ENCODE measurements at regions not wholly inside any gene's neighbourhood (a gene's known extent, or its start where the extent isn't known, plus 50 kb on each side); places are given as distances from the start of the nearest gene placed in this dataset.

DNA sequence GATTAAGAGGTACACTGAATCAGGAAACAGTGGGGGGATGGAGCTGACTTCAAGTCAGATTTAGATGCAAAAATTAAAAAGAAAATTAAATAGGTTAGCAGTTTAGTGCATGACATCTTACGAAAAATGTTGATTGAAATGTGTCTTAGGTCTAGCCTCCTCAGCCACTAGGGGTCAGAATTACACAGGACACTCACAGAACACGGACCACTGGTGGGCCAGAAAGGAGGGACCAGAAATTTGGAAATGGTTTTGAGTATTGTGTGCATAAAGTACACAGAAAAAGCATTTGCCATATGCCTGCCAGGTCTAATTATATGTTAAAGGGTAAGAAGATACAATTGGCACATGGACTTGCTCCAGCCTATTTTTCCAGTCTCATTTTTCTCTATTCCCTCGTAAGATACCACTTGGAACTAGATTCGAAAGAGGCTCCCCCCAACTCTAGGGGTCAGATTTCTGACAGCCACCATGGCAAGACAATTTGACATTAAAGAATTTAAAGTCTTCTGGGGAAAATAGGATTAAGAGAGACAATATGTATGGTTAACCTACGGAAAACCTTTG lies 550.2 kb upstream of the SETBP1 start:
- TF ChIP-seq, protein P1, sequence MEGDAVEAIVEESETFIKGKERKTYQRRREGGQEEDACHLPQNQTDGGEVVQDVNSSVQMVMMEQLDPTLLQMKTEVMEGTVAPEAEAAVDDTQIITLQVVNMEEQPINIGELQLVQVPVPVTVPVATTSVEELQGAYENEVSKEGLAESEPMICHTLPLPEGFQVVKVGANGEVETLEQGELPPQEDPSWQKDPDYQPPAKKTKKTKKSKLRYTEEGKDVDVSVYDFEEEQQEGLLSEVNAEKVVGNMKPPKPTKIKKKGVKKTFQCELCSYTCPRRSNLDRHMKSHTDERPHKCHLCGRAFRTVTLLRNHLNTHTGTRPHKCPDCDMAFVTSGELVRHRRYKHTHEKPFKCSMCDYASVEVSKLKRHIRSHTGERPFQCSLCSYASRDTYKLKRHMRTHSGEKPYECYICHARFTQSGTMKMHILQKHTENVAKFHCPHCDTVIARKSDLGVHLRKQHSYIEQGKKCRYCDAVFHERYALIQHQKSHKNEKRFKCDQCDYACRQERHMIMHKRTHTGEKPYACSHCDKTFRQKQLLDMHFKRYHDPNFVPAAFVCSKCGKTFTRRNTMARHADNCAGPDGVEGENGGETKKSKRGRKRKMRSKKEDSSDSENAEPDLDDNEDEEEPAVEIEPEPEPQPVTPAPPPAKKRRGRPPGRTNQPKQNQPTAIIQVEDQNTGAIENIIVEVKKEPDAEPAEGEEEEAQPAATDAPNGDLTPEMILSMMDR (conservative IDR thresholded peaks at IDR 0.05) = peak; percentile 95
- Histone ChIP-seq H3K27me3 (ENCODE audit: control insufficient read depth, insufficient read depth, low read length, poor library complexity, severe bottlenecking) (no peaks in the 10 kb centered on the region), H3K9me3 (ENCODE audit: control insufficient read depth, low read length) (no peaks in the 10 kb centered on the region), H3K9ac (ENCODE audit: extremely low read depth, low read length, poor library complexity, severe bottlenecking) (no peak overlapping the region), H3K27ac (ENCODE audit: low read depth, low read length) (no peak overlapping the region), H3K4me3 (ENCODE audit: low read length) (no peak overlapping the region), H3K4me1 (ENCODE audit: control insufficient read depth, insufficient read depth, low read length) (no peaks in the 10 kb centered on the region), H3K36me3 (ENCODE audit: control insufficient read depth, insufficient read depth, low read length) (no peaks in the 10 kb centered on the region)
- Mint-ChIP-seq H3K36me3 (ENCODE audit: low read depth) (no peaks in the 10 kb centered on the region), H3K27me3 (ENCODE audit: insufficient read depth) (no peaks in the 10 kb centered on the region), H3K4me1 (no peaks in the 10 kb centered on the region), H3K4me3 (no peak overlapping the region), H3K27ac (no peak overlapping the region), H3K9me3 (no peaks in the 10 kb centered on the region)
- peak; percentile 72 for DNase-seq
- 20 to 67% methylated on average over 1 to 4 of the region's 5 CpGs for whole genome bisulfite sequencing, 2 experiments (ENCODE audit: insufficient coverage in 1 of 2, insufficient read length in 1 of 2)

DNA sequence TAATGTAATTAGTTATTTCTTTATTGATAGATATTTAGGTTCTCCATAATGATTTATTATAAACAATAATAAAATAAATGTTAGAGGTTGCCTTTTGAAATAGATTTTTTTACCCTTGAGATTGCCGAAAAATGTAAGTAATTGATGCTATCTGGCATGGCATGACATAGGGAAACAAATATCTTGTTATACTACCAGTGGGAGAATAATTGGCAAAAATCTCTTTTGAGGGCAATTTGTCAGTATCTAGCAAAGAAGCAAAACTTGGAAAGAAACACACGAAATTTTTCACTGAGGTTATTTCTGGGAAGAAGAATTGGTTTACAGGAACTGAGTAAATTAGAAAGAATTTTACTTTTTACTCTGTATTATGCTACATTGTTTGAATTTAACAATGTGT lies 547.2 kb upstream of the SETBP1 start:
- Histone ChIP-seq H3K9me3 (ENCODE audit: control insufficient read depth, low read length) (no peaks in the 10 kb centered on the region), H3K36me3 (ENCODE audit: control insufficient read depth, insufficient read depth, low read length) (no peaks in the 10 kb centered on the region), H3K4me1 (ENCODE audit: control insufficient read depth, insufficient read depth, low read length) (no peaks in the 10 kb centered on the region), H3K4me3 (ENCODE audit: low read length) (no peak overlapping the region), H3K9ac (ENCODE audit: extremely low read depth, low read length, poor library complexity, severe bottlenecking) (no peak overlapping the region), H3K27me3 (ENCODE audit: control insufficient read depth, insufficient read depth, low read length, poor library complexity, severe bottlenecking) (no peaks in the 10 kb centered on the region), H3K27ac (ENCODE audit: low read depth, low read length) (no peak overlapping the region)
- Mint-ChIP-seq H3K4me3 (no peak overlapping the region), H3K9me3 (no peaks in the 10 kb centered on the region), H3K27ac (no peak overlapping the region), H3K27me3 (ENCODE audit: insufficient read depth) (no peaks in the 10 kb centered on the region), H3K36me3 (ENCODE audit: low read depth) (no peaks in the 10 kb centered on the region), H3K4me1 (no peaks in the 10 kb centered on the region)
- DNase-seq = no peak
- 82 to 100% methylated on average over 1 to 2 of the region's 2 CpGs for WGBS, 2 experiments (ENCODE audit: insufficient coverage in 1 of 2, insufficient read length in 1 of 2)
- TF ChIP-seq, protein P1 (conservative IDR thresholded peaks at IDR 0.05) = no peak

DNA sequence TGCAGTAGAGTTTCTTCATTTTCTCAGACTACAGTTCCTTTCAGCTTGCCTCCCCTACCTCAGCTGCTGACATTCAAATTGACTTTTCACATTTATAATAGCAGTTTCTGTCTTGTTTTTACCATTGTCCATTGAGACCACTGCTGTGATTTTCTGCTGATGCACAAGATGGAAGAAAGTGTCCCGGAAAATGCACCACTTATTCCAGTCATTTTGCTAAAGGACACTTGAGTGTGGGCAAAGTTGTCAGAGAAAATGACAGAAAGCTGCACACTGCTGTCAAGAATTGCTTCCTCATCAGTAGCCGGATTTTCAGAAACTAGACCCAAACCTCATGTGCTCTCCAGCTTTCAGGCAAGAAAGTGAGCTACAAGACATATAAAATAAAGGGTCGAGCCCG lies 546.2 kb upstream of the SETBP1 start:
- TF ChIP-seq, protein P1 (conservative IDR thresholded peaks at IDR 0.05) = no peak
- Histone ChIP-seq H3K4me3 (ENCODE audit: low read length) (no peak overlapping the region), H3K9me3 (ENCODE audit: control insufficient read depth, low read length) (no peaks in the 10 kb centered on the region), H3K9ac (ENCODE audit: extremely low read depth, low read length, poor library complexity, severe bottlenecking) (no peak overlapping the region), H3K27me3 (ENCODE audit: control insufficient read depth, insufficient read depth, low read length, poor library complexity, severe bottlenecking) (no peaks in the 10 kb centered on the region), H3K36me3 (ENCODE audit: control insufficient read depth, insufficient read depth, low read length) (no peaks in the 10 kb centered on the region), H3K4me1 (ENCODE audit: control insufficient read depth, insufficient read depth, low read length) (no peaks in the 10 kb centered on the region), H3K27ac (ENCODE audit: low read depth, low read length) (no peak overlapping the region)
- WGBS, 2 experiments (ENCODE audit: insufficient coverage in 1 of 2, insufficient read length in 1 of 2) = 90 to 100% methylated on average over 2 to 4 of the region's 4 CpGs
- Mint-ChIP-seq H3K27me3 (ENCODE audit: insufficient read depth) (no peaks in the 10 kb centered on the region), H3K27ac (no peak overlapping the region), H3K36me3 (ENCODE audit: low read depth) (no peaks in the 10 kb centered on the region), H3K4me3 (no peak overlapping the region), H3K9me3 (no peaks in the 10 kb centered on the region), H3K4me1 (no peaks in the 10 kb centered on the region)
- no peak for DNase-seq

Measured in endodermal cell (in vitro differentiated cells).